WTC11 (cell line): ENCODE measurements at regions not wholly inside any gene's neighbourhood (a gene's known extent, or its start where the extent isn't known, plus 50 kb on each side); places are given as distances from the start of the nearest gene placed in this dataset.

Source experiments
- ATF3 ChIP-seq: sonication (generic); formaldehyde crosslinking; conservative IDR thresholded peaks from 2 replicates; pipeline ENCODE4 v1.8.1; 2022; ENCODE audit warnings: mild to moderate bottlenecking, missing genetic modification reagents
- ETV6 ChIP-seq: sonication (generic); formaldehyde crosslinking; IDR thresholded peaks from 2 replicates; pipeline ENCODE4 v1.8.1; 2022; ENCODE audit warnings: mild to moderate bottlenecking, missing genetic modification reagents

DNA sequence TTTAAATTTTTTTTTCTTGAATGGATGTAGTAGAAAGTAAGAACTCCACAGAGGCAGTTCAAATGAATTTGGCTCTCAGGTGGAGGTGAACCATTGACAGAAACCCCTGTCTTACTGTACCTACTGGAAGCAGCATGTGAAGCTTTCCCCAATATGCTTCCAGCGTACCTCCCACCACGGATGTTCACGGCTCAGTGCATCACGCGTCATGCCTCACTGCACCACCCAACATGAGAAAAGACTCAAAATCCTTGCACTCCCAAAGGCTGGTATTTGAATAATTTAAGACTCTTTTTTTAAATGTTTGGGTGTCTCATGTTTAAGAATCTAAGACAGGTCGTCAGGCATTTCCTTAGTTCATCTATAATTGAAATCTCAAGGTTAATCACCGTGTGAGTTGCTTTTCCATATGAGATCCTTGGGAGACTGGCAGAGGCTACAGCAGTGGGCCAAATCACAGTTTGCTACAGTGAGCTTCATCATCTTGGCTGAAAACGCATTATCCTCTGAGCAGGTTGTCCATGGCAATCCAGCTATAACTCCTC, 846.4 kb downstream of the DCDC2C start:
- no peak for TF ChIP-seq ETV6
- no peak for TF ChIP-seq ATF3 (CRISPR knock-in tag)
